Endometrium (tissue), 2 donors: ENCODE measurements at regions not wholly inside any gene's neighbourhood (a gene's known extent, or its start where the extent isn't known, plus 50 kb on each side); places are given as distances from the start of the nearest gene placed in this dataset.
A peak's percentile ranks its signal among the peaks of the same experiment; 100 is the strongest.

Experiments
- FAIRE-seq: peaks from 2 replicates; lab custom pipeline; 2012; peaks lifted over from hg19 to GRCh38; lab: Jason Lieb, UNC
- donor health status: control.
- donor health status: control.

- no peak for FAIRE-seq
These were observed 60.4 kb upstream of the RPH3AL start for GRCh38 chr17:413016-413350.

- peak; percentile 65 for FAIRE-seq
These were observed 59.8 kb upstream of the RPH3AL start for GRCh38 chr17:412211-413015.

- FAIRE-seq: no peak
These were observed 59.0 kb upstream of the RPH3AL start for GRCh38 chr17:411421-412120.

GRCh38 chr17:410543-411401 is 58.2 kb upstream of the RPH3AL start:
- FAIRE-seq: no peak

- peak; percentile 98 for FAIRE-seq
These were observed 57.4 kb upstream of the RPH3AL start for GRCh38 chr17:409848-410542.

GRCh38 chr17:409308-409847 is 56.8 kb upstream of the RPH3AL start:
- FAIRE-seq: no peak

GRCh38 chr17:404703-405102 is 52.1 kb upstream of the RPH3AL start:
- no peak for FAIRE-seq
